HG03095 (cell line): ENCODE measurements at regions not wholly inside any gene's neighbourhood (a gene's known extent, or its start where the extent isn't known, plus 50 kb on each side); places are given as distances from the start of the nearest gene placed in this dataset.

Experiments used
- ATAC-seq: cut with Tn5 transposase; IDR thresholded peaks from one replicate; pipeline ENCODE4 v1.9.1; 2021; ENCODE audit warnings: moderate library complexity; ENCODE audit not compliant: unreplicated experiment

- no peak for ATAC-seq
Measured at GRCh38 chr4:184879271-184879670, 53.5 kb upstream of the ACSL1 start.

- no peak for ATAC-seq
Measured at GRCh38 chr4:184882276-184882675, 56.5 kb upstream of the ACSL1 start.

DNA sequence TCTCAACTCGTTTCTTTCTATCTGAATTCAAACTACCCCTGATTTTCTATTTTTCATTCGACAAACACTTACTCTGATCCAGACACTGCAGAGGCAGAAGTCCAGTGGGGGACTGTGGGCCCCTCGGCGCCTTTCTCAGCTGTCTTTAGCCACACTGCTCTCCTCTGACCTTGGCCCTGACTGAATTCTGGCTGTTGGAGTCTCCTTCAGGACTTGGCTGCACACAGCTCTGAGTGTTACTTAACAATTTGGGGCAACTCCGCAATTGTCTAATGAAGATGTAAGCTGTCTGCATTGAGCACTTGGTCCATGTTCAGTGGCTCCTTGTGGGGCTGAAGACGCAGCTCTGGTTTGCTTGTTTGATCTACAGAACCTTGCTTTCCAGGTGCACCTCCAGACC, 57.3 kb upstream of the ACSL1 start:
- ATAC-seq: no peak

GRCh38 chr4:184884883-184885282, 59.1 kb upstream of the ACSL1 start:
- ATAC-seq: no peak

- ATAC-seq: no peak
Measured at GRCh38 chr4:184885602-184886001, 59.8 kb upstream of the ACSL1 start.

- ATAC-seq: no peak
Measured at GRCh38 chr4:184887333-184887732, 61.6 kb upstream of the ACSL1 start.

- ATAC-seq: no peak
Measured at GRCh38 chr4:184887947-184888346, 62.2 kb upstream of the ACSL1 start.

DNA sequence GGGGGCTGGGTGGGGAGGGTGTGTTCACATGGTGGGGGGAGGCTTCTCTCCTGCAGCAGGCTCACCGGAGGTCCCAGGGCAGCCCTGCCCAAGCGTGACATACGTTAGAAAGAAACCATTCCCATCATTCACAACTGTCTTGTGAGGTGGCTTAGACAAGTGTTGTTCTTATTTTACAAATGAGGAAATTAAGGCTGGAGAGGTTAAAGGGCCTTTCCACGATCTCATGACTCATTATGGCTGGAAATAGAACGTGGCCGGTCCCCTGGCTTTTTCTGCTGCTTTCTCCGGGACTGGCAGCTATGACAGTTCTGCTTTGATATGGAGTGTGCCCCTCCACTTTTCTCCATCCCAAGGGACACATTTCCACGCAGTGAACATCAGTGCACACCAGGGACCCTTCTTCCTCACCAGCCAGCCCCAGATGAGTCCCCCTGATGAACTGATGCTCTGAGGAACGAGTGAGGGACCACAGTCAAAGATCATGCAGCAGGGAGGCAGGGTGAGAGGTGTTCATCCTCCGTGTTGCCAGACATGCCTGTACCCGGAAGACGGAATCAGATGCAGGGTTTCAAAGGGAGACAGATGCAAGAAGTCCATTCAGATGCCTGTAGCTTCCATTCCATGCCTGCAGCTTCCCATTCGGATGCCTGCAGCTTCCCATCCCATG, 64.0 kb upstream of the ACSL1 start:
- ATAC-seq: no peak

GRCh38 chr4:184890499-184890898, 64.7 kb upstream of the ACSL1 start:
- ATAC-seq: no peak

DNA sequence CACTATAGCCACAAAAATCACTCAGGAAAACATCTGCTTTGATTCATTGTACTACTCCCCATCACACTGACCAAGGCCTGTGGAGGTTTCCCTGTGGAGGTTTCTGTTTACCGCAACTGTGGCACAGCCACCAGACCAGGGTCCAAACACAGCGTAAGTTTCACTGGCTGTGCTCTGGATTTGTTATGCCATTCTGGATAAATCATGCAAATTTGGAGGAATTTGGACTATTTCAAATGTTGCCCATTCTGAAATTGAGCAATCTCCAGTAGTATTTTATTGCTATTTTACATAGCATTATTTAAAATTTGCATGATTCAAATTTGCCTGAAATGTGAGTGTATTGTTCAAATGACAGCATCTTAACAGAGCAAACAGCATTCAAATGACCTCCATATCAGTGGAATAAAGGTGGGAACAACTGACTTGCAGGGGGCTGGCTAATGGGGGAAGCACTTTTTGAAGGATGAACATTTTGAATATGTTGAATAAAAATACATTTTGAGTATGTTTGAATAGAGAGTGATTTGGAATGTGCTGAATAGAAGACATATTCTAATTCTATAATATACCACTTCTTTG, 66.1 kb upstream of the ACSL1 start:
- no peak for ATAC-seq

DNA sequence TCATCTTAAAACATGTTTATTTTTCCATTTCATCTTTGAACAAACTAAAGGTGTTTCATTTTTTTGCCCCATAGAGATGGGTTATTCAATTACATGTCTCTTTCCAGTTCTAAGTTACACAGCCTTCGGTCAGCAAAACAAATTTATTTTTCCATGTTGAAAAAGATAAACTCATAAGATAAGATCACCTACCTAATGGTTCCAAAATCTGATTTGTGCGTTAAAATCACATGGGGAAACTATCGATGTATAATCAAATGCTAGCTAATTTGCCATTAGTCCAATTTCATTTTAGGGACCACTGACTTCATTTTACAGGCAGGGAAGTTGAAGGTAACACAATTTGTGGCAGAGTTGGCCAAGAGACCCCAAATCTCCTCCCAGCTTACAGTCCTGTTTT, 67.2 kb upstream of the ACSL1 start:
- no peak for ATAC-seq

DNA sequence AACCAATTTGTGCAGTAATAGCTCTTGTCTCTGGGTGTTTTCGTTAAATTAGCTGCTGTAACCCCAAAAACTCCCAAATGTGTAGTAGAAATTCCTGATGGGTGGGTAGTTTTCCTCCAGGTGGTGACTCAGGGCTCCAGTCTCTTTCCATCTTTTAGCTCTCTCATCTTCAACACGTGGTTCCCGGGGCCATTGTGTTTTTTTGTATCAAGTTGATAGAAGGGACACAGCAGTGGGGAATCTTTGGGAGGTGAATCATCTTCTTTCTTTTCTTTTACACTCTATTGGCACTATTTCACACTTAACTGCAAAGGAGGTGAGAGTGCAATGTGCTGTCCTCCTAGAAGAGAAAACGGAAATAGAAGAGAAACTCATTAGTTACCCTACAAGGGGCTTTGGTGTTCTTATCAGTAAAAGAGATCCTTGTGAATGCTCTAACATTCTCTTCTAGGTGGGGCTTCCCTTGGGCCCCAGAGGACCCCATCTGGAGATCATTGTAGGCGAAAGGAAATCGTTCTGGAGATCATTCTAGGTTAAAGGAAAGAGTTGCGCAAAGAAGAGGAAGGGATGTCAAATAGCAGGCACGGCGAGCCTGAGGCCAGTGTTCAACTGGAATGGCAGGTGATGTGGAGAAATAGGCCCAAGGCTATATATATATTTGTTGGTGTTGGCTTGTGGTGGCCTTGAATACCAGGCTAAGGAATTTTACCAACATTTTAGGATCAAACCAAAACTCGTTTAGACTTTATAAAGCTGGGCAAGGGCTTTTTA, 68.2 kb upstream of the ACSL1 start:
- no peak for ATAC-seq

GRCh38 chr4:184895012-184895695, 69.4 kb upstream of the ACSL1 start:
- no peak for ATAC-seq

DNA sequence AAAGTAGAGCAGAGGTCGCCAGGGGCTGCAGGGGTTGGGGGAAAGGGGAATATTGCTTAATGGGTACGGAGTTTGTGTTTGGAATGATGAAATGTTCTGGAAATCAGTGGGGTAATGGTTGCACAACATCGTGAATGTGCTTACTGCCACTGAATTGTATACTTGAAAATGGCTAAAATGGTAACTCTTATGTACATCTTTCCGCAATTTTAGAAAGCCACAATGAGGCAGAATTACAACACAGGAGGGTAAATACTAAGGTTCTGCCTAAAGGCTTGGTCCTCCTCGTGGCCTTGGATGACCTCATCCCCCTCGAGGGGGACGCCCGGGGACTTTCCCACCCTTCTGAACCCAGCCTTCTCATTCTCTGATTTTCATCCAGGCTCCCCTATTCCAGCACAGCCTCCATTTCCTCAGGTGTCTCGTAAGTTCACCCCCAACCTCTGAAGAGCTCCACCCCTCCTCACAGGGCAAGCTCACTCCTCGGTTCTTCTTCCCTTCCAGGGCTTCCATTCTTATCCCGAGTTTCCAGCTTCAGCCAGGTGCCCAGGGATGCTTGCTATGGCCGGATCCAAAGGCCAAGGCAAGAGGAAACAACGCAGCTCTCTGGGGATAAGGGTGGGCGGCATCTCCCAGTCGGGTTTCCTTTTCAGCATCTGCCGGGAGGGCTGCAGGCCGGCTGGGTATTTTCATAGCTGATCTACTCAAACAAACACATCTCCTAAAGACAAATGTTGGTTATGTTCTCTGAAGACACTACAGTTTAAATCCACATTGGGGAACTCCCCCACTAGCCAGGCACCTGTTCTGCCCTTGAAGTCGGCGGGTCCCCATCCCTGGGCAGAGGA, 71.3 kb upstream of the ACSL1 start:
- peak; percentile 64 for ATAC-seq

DNA sequence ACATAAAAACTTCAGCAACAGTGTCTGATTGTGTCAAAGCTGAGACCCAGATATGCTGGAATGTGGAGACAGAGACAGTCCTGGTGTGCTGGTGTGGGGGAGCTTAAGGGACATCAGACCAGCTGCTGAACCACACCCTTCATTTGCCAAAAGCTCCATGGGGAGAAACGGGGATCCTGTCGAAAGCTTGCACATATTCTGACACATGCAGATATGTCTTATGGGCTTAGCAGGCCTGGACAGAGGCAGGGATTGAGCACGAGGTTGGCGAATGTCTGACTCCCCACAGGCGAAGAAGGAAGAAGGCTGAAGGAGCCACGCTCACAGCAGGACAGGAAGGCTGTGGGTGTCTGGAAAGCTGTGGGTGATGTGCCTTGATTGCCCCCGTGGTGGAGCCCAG, 72.1 kb upstream of the ACSL1 start:
- ATAC-seq: no peak

DNA sequence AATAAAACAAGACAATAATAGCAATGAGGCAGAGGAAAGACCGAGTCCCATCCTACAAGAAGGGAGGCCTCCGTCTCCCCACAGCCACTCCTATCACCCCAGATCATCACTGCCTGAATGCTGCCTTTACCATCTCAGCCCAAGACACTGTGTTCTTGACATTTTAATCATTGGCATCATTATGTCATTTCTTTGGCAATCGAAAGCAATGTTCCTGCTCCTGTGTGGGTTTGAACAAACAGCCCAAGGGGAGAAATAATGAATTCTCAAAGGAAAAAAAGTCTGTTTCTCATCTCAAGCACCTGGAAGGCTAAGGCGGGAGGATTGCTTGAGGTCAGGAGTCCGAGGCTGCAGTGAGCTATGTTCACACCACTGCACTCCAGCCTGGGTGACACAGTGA, 73.0 kb upstream of the ACSL1 start:
- no peak for ATAC-seq

- ATAC-seq: no peak
Measured at GRCh38 chr4:184899261-184900134, 73.7 kb upstream of the ACSL1 start.

DNA sequence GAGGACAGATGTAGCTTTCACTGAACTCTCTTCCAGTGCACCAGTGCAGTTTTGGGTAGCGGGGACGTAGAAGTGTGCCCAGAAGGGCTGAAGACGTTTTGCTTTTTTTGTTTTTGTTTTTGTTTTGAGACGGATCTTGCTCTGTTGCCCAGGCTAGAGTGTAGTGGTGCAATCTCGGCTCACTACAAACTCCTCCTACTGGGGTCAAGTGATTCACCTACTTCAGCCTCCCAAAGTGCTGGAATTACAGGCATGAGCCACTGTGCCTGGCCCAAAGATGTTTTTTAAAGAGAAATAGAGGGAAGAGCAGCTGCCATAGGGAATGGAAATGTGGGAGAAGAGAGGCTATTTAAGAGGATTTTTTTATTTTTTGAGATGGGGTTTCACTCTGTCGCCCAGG, 74.4 kb upstream of the ACSL1 start:
- no peak for ATAC-seq

DNA sequence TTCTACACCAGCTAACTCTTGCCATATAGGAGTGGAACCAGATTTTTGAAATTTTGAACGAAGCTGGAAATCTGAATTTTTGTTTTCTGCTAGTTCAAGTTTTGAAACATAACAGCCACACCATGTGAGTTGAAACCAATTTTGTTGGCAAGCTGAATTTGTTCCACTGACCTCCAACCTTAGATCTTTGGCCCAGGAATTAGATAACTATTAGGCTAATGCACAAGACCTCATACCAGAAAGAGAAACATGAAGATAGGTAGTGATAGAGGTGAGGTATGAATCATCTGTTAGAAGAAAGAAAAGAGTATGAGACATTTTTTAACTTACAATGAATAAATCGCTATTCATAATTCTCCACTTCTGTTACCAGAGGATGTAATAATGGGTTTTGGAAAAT, 76.8 kb upstream of the ACSL1 start:
- no peak for ATAC-seq
